Left lung (tissue), 4 donors: ENCODE measurements at regions not wholly inside any gene's neighbourhood (a gene's known extent, or its start where the extent isn't known, plus 50 kb on each side); places are given as distances from the start of the nearest gene placed in this dataset.

ENCODE experiments used
- ATAC-seq: fragments of 200-7000 bp; cut with Tn5 transposase; one replicate; pipeline ENCODE4 v1.9.1; 2020; ENCODE audit warnings: moderate library complexity
- DNase-seq, 4 donors: peaks; one replicate each; pipeline ENCODE4 v3.0.0-alpha.2; 2013 to 2020
- H3K27ac ChIP-seq, 2 donors: fragments of 200-600 bp; sonication (generic) in 1 of 2; one replicate each; pipeline versions ENCODE4 v1.5.0 to v1.8.0; 2020 to 2021
- H3K27me3 ChIP-seq, 2 donors: fragments of 200-600 bp; sonication (generic) in 1 of 2; one replicate each; pipeline versions ENCODE4 v1.5.0 to v1.8.0; 2020 to 2021
- H3K36me3 ChIP-seq, 2 donors: fragments of 200-600 bp; sonication (generic) in 1 of 2; one replicate each; pipeline versions ENCODE4 v1.5.0 to v1.8.0; 2020 to 2021
- H3K4me1 ChIP-seq, 2 donors: fragments of 200-600 bp; one replicate each; pipeline ENCODE4 v1.8.0; 2021
- H3K4me3 ChIP-seq, 2 donors: fragments of 200-600 bp; sonication (generic) in 1 of 2; one replicate each; pipeline versions ENCODE4 v1.5.0 to v1.8.0; 2020 to 2021; ENCODE audit warnings: mild to moderate bottlenecking in 1 of 2
- H3K9me3 ChIP-seq, 2 donors: fragments of 200-600 bp; sonication (generic) in 1 of 2; one replicate each; pipeline versions ENCODE4 v1.5.0 to v1.8.0; 2020 to 2021
- CTCF ChIP-seq, 2 donors: fragments of 200-600 bp; sonication (generic) in 1 of 2; IDR thresholded peaks; one replicate each; pipeline versions ENCODE4 v1.5.0 to v1.8.0; 2021; ENCODE audit warnings: antibody characterized with exemption in 2 of 2
- intact Hi-C, 2 donors: fragments of 100-400 bp; cut with DNase I; formaldehyde crosslinking; loops; one replicate each; pipeline versions ENCODE4 v1.11.2 to v1.14.2; 2022
- donor health status: DM: no; HTN: yes; CAD: no.
- donor health status: DM: no; HTN: no; CAD: no.

- DNase-seq: no peak
Measured at GRCh38 chr4:137979938-137980337, 262.2 kb downstream of the SLC7A11 start.

GRCh38 chr4:137968956-137969678 lies 273.0 kb downstream of the SLC7A11 start:
- H3K36me3 ChIP-seq: no peaks in the 10 kb centered on the region
- DNase-seq (no peak), ATAC-seq (no peak)
- no peak overlapping the region for H3K27ac ChIP-seq
- TF ChIP-seq CTCF (IDR thresholded peaks at IDR 0.05): no peak
- H3K4me3 ChIP-seq: no peak overlapping the region
- no peaks in the 10 kb centered on the region for H3K4me1 ChIP-seq
- H3K9me3 ChIP-seq: peaks cover 0 to 2% of the 10 kb centered on the region in 2 donors
- intact Hi-C loops: no loop called here
- no peaks in the 10 kb centered on the region for H3K27me3 ChIP-seq

More at GRCh38 chr4:137979938-137980337, 262.2 kb downstream of the SLC7A11 start:
- H3K36me3 ChIP-seq: no peaks in the 10 kb centered on the region
- H3K27ac ChIP-seq: no peak overlapping the region
- no peaks in the 10 kb centered on the region for H3K4me1 ChIP-seq
- no peak for TF ChIP-seq CTCF (IDR thresholded peaks at IDR 0.05)
- H3K4me3 ChIP-seq: no peak overlapping the region
- no peaks in the 10 kb centered on the region for H3K27me3 ChIP-seq
- no peak for ATAC-seq
- intact Hi-C loops: no loop called here
- no peaks in the 10 kb centered on the region for H3K9me3 ChIP-seq

- no peak for TF ChIP-seq CTCF (IDR thresholded peaks at IDR 0.05)
- no peak for ATAC-seq
Measured at GRCh38 chr4:137967480-137968190, 274.5 kb downstream of the SLC7A11 start.

GRCh38 chr4:137966504-137966903 lies 275.6 kb downstream of the SLC7A11 start:
- peaks cover 0 to 2% of the 10 kb centered on the region in 2 donors for H3K9me3 ChIP-seq
- TF ChIP-seq CTCF (IDR thresholded peaks at IDR 0.05): no peak
- no peak overlapping the region for H3K4me3 ChIP-seq
- H3K27ac ChIP-seq: no peak overlapping the region
- H3K36me3 ChIP-seq: no peaks in the 10 kb centered on the region
- intact Hi-C loops: no loop called here
- H3K4me1 ChIP-seq: peaks cover 0 to 3% of the 10 kb centered on the region in 2 donors
- H3K27me3 ChIP-seq: no peaks in the 10 kb centered on the region
- no peak for DNase-seq
- ATAC-seq: no peak

More at GRCh38 chr4:137967480-137968190, 274.5 kb downstream of the SLC7A11 start:
- Histone ChIP-seq H3K9me3 (peaks cover 0 to 2% of the 10 kb centered on the region in 2 donors), H3K4me1 (no peaks in the 10 kb centered on the region), H3K27me3 (no peaks in the 10 kb centered on the region), H3K4me3 (no peak overlapping the region), H3K27ac (no peak overlapping the region), H3K36me3 (no peaks in the 10 kb centered on the region)
- DNase-seq: no peak
- intact Hi-C loops: no loop called here

GRCh38 chr4:137961051-137961438 lies 281.1 kb downstream of the SLC7A11 start:
- ATAC-seq (peak; percentile 88), DNase-seq (peak in 1 of 4 donors; percentile 35)
- H3K9me3 ChIP-seq: no peaks in the 10 kb centered on the region
- intact Hi-C loops: no loop called here
- peak overlapping the region in 1 of 2 donors; percentile 20 for H3K27ac ChIP-seq
- H3K27me3 ChIP-seq: no peaks in the 10 kb centered on the region
- H3K4me1 ChIP-seq: peaks cover 0 to 3% of the 10 kb centered on the region in 2 donors
- no peak for TF ChIP-seq CTCF (IDR thresholded peaks at IDR 0.05)
- H3K36me3 ChIP-seq: no peaks in the 10 kb centered on the region
- no peak overlapping the region for H3K4me3 ChIP-seq
